Calu3 (cell line): ENCODE measurements at regions not wholly inside any gene's neighbourhood (a gene's known extent, or its start where the extent isn't known, plus 50 kb on each side); places are given as distances from the start of the nearest gene placed in this dataset.

ENCODE experiments used
- BruUV-seq: library from RNA; stranded (reverse); fragments of 400-500 nt; replicated peaks from 2 replicates; lab custom pipeline; 2021; lab: Mats Ljungman, UMichigan
- CTCF ChIA-PET: fragments of 300-600 bp; sonication (Branson Sonifier 250); formaldehyde crosslinking; loops from one replicate; lab custom pipeline; 2022; ENCODE audit warnings: antibody characterized with exemption; lab: Charles Lee
- DNase-seq: peaks from one replicate; pipeline ENCODE4 v3.0.0; 2022
- H3K27ac Mint-ChIP-seq: one replicate; pipeline ENCODE4 v1.8.0; 2022; ENCODE audit warnings: mixed read lengths; ENCODE audit not compliant: unreplicated experiment
- H3K27me3 Mint-ChIP-seq: one replicate; pipeline ENCODE4 v1.8.0; 2022; ENCODE audit warnings: mixed read lengths; ENCODE audit not compliant: unreplicated experiment
- H3K36me3 Mint-ChIP-seq: one replicate; pipeline ENCODE4 v1.8.0; 2022; ENCODE audit warnings: mild to moderate bottlenecking, moderate library complexity, mixed read lengths; ENCODE audit not compliant: insufficient read depth, unreplicated experiment
- H3K4me1 Mint-ChIP-seq: one replicate; pipeline ENCODE4 v1.8.0; 2022; ENCODE audit warnings: mild to moderate bottlenecking, low read depth, mixed read lengths; ENCODE audit not compliant: unreplicated experiment
- H3K4me3 Mint-ChIP-seq: one replicate; pipeline ENCODE4 v1.8.0; 2022; ENCODE audit warnings: mild to moderate bottlenecking, low read depth, moderate library complexity, mixed read lengths; ENCODE audit not compliant: unreplicated experiment
- H3K9me3 Mint-ChIP-seq: one replicate; pipeline ENCODE4 v1.8.0; 2022; ENCODE audit warnings: low read depth, mixed read lengths; ENCODE audit not compliant: unreplicated experiment
- intact Hi-C: fragments of 100-400 bp; cut with micrococcal nuclease; formaldehyde crosslinking; loops from one replicate; pipeline ENCODE4 v1.10.0; 2022; ENCODE audit not compliant: unreplicated experiment
- TF ChIP-seq, protein P1 (sequence below): fragments of 200-600 bp; IDR thresholded peaks from one replicate; pipeline ENCODE4 v1.8.0; 2022; ENCODE audit warnings: antibody characterized with exemption; ENCODE audit not compliant: unreplicated experiment

DNA sequence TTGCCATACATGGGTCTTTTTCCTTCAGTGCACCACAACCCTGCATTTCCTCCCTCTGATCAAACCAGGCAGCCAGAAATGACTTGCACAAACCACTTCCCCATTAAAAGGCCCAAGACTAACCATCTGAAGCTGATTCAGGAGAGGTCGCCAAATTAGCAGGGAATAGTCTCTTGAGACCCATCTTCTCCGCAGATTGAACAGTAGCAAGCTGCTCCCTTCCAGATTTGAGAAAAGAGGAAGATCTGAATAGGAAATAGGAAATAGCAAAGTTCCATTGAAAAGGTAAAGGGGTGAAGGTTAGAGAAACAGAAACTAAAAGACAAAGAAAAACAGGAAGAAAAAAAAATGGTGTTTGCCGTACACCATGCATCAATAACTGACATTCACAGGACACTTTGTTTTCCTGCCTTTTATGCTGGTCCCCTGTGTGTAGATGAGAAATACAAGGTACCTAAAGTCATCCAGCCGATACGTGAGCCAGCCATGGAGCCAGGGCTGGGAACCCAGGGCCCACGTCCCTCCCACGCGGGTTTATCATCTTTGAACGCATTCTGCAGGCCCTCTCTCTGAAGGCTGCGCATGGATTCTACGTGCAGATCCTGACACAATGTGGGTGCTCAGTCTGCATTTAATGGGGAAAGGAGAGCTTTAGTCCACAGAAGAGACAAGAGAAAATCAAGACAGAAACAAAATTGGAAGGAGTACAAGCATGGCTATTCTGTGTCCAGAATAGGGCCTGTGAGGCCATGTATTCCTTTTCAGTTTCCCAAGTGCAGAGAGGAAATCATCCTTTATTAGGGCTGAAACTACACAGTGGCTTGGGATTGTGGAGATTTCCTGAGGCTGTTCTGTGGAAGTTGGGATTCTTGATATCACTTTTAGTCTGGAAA, 268.4 kb upstream of the NPVF start:
- BruUV-seq: no TSS peak
- intact Hi-C loops: no loop called here
- H3K27me3 Mint-ChIP-seq: peaks cover 12% of the 10 kb centered on the region
- H3K27ac Mint-ChIP-seq: no peak overlapping the region
- CTCF ChIA-PET: interaction anchor here (0.6 to 1.2 kb wide), 2 partner anchors 8 to 72 kb away, joined by 3 to 4 read pairs; no protein-coding TSS in a partner anchor
- TF ChIP-seq, protein P1, sequence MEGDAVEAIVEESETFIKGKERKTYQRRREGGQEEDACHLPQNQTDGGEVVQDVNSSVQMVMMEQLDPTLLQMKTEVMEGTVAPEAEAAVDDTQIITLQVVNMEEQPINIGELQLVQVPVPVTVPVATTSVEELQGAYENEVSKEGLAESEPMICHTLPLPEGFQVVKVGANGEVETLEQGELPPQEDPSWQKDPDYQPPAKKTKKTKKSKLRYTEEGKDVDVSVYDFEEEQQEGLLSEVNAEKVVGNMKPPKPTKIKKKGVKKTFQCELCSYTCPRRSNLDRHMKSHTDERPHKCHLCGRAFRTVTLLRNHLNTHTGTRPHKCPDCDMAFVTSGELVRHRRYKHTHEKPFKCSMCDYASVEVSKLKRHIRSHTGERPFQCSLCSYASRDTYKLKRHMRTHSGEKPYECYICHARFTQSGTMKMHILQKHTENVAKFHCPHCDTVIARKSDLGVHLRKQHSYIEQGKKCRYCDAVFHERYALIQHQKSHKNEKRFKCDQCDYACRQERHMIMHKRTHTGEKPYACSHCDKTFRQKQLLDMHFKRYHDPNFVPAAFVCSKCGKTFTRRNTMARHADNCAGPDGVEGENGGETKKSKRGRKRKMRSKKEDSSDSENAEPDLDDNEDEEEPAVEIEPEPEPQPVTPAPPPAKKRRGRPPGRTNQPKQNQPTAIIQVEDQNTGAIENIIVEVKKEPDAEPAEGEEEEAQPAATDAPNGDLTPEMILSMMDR: no peak
- H3K36me3 Mint-ChIP-seq: no peaks in the 10 kb centered on the region
- H3K4me3 Mint-ChIP-seq: no peak overlapping the region
- no peaks in the 10 kb centered on the region for H3K4me1 Mint-ChIP-seq
- DNase-seq: no peak
- no peaks in the 10 kb centered on the region for H3K9me3 Mint-ChIP-seq

DNA sequence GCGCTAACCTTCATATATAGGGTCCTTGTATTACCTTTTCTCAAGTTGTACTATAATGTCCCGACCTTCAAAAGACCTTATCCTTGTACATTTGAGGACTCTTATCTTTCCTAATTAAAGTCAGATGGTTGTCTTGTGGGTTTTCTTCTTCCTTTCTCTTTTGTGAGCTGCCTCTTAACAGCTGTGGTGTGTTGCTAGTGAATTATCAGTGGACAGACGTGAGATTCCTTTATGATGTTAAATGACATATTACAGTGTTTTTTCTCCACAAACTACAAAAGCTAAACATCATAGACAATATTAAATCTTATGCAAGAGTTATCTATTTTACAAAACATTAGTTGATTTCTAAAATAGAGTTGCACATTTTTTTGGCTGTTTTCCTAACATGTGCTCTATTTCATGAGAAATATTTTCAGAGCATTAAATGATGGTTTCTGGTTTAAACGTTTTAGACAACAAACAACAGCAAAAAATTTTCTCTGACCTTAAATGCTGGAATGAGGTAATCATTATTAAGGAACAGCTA, 272.2 kb upstream of the NPVF start:
- H3K4me1 Mint-ChIP-seq: no peaks in the 10 kb centered on the region
- intact Hi-C loops: no loop called here
- TF ChIP-seq, protein P1: no peak
- H3K27me3 Mint-ChIP-seq: peaks cover 6% of the 10 kb centered on the region
- no peak overlapping the region for H3K27ac Mint-ChIP-seq
- no TSS peak for BruUV-seq
- no peak overlapping the region for H3K4me3 Mint-ChIP-seq
- CTCF ChIA-PET: no interaction called here
- H3K9me3 Mint-ChIP-seq: no peaks in the 10 kb centered on the region
- DNase-seq: no peak
- H3K36me3 Mint-ChIP-seq: no peaks in the 10 kb centered on the region

DNA sequence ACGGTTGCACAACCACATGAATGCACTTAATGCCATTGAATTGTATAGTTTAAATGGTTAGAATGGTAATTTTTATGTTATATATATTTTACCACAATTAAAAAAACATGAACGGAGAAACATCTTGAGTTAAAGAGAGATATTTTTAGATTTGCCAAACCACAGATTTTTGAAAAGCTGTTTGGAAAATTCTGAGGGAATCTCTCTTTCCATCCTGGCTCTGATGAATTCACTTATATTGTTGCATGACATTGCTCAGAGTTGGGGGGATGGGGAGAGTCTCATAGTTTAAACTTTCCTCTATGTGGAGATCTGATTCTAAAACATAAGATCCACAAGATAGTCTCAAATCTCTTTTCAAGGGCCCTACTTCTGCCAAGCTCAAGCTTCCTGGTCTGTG, 275.0 kb upstream of the NPVF start:
- intact Hi-C loops: no loop called here
- BruUV-seq: no TSS peak
- Mint-ChIP-seq H3K4me3 (no peak overlapping the region), H3K36me3 (no peaks in the 10 kb centered on the region), H3K27ac (no peak overlapping the region), H3K9me3 (no peaks in the 10 kb centered on the region), H3K4me1 (no peaks in the 10 kb centered on the region), H3K27me3 (peaks cover 20% of the 10 kb centered on the region)
- CTCF ChIA-PET: no interaction called here
- no peak for DNase-seq
- TF ChIP-seq, protein P1: no peak

DNA sequence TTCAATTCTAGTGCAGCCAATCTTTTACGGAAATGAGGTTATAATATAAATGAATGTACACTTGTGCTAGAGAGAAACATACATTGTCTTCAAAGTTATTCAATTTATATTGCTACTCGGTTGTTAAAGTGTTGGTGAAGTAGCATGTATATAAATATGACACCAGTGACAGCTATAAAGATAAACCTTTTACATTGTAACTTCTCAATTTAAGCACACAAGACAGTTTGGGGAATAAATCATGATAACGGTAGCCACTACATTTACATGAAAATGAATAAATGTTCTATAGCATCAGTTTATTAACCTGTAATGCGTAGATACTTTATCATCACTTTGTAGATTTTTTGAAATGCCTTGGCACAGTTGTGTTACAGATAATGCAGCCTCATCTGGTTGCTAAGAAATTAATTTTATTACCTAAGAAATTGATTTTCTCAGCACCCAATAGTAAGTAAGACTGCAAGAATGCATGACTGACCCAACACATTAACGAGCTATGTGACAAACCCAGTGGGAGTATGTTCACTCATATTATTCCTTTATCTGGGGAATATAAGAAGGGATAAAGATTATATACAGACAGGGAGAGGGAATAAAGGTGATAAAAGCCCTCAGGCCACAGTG, 283.9 kb upstream of the NPVF start:
- Mint-ChIP-seq H3K27me3 (peaks cover 40% of the 10 kb centered on the region), H3K4me3 (no peak overlapping the region), H3K36me3 (no peaks in the 10 kb centered on the region), H3K4me1 (no peaks in the 10 kb centered on the region), H3K27ac (no peak overlapping the region), H3K9me3 (peaks cover 2% of the 10 kb centered on the region)
- BruUV-seq: no TSS peak
- no peak for DNase-seq
- TF ChIP-seq, protein P1: no peak
- CTCF ChIA-PET: no interaction called here
- intact Hi-C loops: no loop called here
